Urothelium cell line (cell line): ENCODE measurements at regions not wholly inside any gene's neighbourhood (a gene's known extent, or its start where the extent isn't known, plus 50 kb on each side); places are given as distances from the start of the nearest gene placed in this dataset.
A peak's percentile ranks its signal among the peaks of the same experiment; 100 is the strongest.
"Not testable (repeated sequence)": the region's sequence is repeated elsewhere in the genome, so short reads cannot be mapped to it uniquely, and the experiment has no call there.

Source experiments
- DNase-seq: peaks from one replicate; pipeline ENCODE4 v3.0.0; 2011; ENCODE audit warnings: low spot score, mixed read lengths
- FAIRE-seq: peaks from 2 replicates; lab custom pipeline; 2011; peaks lifted over from hg19 to GRCh38; lab: Jason Lieb, UNC

DNA sequence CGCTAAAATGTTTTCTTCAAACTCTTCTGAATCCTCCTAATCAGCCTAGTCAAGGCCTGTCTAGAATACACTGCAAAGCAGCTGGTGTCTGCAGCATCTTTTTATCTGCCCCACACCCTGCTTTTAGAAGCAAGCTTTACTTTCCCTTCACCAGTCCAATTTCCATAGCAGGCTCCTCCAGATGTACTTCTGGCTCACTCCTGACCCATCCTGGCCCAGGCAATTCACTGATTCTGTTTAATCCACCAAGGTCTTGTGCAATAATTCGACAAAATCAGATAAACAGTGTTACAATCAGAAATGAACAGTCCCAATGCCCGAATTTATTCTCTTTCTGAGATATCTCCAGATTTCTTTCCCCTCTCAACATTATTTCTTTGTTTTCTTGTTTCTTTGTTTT, 415.2 kb upstream of the SGCG start:
- DNase-seq = no peak
- FAIRE-seq = no peak

DNA sequence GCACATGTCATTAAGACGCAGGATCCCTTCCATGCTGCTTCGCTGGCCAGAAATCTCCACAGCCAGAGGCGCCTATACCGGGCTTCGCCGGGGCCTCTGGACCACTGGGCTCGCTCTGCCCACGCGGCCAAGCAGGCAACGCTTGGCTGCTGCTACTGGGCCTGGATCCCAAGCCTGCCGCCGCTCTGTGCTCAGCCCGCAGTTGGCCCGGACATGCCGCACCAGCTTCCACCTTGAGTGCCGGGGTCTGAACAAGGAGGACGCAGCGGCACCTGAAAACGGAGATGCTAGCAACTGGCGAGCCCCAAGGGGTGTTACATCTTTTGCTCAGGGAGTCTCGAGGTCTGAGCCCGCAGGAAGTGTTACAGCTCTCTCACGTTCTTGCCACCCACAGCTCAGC, 409.9 kb upstream of the SGCG start:
- no peak for FAIRE-seq
- no peak for DNase-seq

DNA sequence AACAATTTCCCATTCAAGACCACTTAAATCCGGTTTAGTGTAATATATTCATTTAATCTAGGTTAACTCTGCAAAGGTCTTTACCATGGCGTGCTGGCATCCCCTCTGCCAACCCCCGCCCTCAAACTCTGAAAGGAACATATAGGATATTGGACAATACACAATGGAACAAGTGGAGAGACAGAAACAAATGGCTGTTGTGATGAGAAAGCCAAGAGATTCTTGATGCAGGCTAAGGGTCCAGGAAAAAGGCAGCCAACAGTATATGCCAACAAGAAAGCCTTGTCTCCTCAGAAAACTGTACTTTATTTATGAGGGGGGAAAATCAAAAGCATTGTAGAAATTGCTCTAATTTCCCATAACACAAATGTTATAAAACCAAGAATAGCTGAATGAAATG, 407.3 kb upstream of the SGCG start:
- DNase-seq = no peak
- FAIRE-seq = no peak

DNA sequence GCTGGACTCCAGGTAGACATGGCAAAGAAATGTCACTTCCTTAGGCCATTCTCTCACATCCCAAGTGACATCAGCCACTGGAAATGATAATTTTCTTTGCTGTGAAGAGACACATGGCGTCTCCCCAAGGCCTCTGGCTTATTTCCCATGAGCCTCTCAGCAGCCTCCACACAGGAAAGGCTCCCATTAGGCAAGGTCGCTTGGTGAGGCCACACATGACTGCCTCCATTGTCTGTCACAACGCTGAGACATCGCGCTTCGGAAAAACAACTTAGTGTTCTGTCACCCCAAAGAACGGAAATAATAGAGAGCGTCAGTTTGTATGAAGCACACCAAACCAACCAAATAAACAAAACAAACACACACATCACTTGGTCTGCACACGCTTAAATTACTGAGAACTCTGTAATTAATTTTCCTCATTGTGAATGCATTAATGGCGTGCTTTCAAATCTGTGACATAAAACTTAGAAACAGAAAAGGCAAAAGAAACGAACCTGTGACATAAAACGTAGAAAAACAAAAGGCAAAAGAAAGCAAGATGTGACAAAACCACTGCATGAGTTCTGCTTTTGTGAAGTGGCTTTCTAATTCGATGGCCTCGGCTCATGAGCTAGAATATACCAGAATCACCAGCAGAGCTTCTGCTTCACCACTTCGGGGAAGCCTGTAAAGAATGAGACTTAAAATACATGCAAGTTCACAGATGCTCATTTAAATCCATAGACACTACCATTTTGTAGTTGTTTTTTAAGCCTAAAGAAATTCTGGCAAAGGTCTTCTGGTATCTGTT, 404.2 kb upstream of the SGCG start:
- FAIRE-seq = no peak
- no peak for DNase-seq

DNA sequence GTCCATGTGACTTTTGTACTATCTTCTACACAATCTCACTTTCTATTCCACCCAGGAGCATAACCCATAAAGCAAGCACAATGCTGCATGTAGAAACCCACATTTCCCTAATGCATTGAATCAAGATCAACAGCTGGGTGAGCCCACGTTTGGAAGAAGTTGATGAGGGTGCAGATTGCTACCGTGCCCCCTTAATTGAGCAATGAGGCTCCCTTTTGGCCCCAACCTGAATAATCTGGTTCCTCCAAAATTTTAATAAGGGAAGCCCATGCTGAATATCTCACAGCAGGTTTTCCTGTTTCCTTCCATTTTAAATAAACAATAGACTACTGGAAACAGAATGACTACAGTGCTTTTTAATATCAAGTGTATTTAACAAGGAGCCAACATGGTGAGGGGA, 403.6 kb upstream of the SGCG start:
- FAIRE-seq = no peak

DNA sequence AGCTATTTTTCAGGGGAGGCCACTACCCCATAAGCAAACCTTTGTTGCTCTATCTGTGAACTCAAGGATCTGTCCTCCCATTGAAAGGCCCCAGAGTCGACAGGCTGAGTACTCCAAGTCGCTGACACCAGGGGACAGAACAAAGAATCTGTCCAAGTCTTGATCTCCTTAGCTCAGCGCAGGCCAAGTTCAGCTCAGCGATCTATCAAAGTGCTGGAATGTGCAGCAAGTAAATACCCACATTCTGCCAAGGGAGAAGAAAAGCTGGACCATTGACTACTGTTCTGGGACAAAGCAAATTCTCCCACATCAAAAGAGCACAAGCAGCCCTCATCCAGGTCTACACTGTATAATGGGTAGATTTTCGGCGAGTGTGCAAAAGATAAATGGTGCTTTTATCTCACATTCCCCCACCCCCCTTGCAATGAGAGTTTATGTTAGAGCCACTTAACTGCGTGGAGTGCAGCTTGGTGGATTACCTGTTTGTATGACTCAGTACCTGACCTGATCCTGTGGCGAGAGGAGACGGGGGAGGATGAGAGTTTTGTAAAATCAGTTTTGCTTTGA, 391.7 kb upstream of the SGCG start:
- DNase-seq (peak; percentile 6), FAIRE-seq (no peak)

More for the DNA sequence above, 403.6 kb upstream of the SGCG start:
- DNase-seq = no peak

DNA sequence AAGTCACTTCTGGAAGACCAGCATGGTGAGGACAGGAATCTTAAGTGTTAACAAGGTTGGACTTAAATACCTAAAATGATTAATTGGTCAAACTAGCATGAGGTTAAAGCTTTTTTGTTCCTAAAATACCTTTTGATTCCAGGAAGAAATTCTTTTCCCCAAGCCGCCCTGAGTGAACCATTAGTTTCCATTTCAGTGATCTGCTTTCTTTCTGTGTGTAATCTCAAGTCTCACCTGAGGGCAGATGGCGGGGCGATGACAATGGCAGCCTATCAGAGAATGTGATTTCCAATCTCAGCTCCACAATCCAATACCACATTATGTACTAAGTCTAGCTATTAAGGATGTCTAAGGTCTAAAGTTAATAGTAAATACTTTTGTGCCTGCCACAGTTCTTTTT, 390.9 kb upstream of the SGCG start:
- no peak for DNase-seq

DNA sequence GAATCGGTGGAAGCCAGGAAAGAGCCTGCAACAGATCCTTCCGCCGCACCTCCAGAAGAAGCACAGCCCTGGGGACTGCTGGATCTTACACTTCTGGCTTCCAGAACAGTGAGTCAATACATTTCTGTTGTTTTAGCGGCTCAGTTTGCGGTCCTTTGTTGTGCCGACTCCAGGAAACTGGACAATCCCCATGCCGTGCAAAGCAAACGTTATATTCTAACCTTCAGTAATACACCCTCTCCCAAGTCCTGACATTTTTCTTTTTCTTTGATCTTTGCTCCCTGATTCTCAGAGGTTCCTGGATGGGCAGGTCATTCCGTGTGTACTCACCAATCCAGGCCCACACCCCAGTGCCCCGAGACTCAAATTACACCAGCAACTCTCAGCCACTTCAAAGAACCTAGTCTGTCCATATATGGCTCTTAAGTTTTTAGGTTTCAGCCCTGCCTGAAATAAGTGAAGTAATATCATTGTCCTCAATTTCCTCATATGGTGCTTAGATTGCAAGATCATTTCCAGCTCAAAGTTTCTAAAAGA, 387.1 kb upstream of the SGCG start:
- DNase-seq (peak; percentile 25), FAIRE-seq (no peak)

More for the DNA sequence above, 390.9 kb upstream of the SGCG start:
- FAIRE-seq = no peak

DNA sequence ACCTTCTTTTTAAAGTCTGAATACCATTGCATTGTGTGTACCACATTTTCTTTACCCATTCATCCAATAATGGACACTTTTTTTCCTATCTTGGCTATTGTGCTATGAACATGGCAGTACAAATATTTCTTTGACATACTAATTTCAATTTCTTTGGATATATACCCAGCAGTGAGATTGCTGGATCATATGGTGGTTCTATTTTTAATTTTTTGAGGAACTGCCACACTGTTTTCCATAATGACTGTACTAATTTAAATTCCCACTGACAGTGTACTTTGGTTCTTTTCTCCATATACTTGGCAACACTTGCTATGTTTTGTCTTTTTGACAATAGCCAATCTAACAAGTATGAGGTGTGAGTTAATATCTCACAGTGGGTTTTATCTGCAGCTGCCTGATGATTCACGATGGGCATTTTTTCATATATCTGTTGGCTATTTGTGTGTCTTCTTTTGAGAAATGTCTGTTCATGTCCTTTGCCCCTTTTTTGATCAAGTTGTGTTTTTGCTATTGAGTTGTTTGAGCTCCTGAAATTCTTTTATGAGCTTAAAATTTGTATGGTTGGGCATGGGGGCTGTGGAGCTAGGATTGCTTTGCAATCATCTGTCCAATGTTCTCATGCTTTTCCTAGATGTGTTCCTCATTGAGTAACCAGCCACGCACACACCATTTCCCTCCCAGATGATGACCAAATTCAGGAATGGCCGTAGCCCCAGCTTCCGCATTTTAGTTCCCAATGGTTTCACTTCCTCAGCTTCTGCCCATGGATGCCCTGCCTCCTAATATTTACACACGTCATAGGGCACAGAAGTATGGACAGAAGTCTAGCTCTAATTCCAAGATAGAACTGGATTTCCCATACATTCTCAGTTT, 380.0 kb upstream of the SGCG start:
- DNase-seq (no peak), FAIRE-seq (no peak)

DNA sequence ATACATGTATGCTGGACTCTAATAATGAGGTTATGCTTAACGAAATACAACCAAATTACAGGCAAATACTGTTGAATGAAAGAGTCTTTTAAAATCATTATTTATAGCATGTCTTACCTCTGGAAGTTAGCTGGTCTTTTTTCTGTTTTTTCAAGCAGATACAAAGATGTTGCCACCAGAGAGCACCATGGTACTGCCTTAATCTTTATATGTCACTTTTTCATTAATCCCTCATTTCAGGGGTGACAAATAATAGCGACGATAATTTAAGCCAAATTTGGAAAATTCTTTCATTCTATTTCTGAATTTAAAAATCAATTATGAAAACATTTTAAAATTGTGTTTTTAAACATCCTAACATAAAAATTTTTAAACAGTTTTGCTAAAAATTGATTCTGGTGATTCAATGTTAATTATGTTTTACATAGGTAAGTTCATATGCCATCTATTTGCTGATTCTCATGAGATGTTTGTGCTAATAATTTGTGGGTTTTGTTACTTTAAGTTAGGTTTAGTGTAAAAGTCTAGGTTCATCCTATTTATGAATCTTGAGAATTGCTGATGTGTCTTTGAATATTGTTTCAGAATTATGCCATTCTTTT, 379.3 kb upstream of the SGCG start:
- FAIRE-seq (no peak), DNase-seq (no peak)

DNA sequence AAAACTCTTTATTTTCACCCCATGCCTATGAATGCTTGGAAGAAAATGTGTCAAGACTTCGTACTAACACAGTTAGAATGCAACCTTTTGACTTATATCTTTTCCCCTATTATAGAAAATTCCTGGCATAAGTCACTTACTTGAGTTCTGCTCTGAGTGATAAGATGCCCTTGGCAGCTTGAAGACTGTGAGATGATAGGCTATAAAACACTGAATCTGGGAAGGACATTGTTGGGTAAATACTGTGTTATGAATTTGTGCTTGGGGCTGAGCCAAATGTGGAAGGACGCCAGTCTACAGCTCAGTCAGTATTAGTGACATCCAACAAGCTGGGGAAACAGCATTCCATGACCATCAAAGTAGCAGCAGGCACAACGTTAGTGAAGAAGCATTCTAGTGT, 368.0 kb upstream of the SGCG start:
- DNase-seq = no peak
- no peak for FAIRE-seq

DNA sequence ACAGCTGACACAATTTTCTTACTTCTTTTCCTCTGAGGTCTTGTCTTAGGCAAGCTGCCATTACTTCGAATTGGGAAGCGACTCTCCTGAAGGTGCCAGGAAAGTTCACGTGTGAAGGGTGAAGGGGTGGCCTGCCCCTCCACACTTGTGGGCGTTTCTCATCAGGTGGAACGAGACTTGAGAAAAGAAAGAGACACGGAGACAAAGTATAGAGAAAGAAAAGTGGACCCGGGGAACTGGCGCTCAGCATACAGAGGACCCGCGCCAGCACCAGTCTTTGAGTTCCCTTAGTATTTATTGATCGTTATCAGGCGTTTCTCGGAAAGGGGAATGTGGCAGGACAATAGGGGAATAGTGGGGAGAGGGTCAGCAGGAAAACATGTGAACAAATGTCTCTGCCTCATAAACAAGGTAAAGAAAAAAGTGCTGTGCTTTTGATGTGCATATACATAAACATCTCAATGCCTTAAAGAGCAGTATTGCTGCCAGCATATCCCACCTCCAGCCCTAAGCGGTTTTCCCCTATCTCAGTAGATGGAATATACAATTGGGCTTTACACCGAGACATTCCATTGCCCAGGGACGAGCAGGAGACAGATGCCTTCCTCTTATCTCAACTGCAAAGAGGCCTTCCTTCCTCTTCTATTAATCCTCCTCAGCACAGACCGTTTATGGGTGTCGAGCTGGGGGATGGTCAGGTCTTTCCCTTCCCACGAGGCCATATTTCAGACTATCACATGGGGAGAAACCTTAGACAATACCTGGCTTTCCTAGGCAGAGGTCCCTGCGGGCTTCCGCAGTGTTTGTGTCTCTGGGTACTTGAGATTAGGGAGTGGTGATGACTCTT, 367.0 kb upstream of the SGCG start:
- not testable (repeated sequence) for DNase-seq, FAIRE-seq

DNA sequence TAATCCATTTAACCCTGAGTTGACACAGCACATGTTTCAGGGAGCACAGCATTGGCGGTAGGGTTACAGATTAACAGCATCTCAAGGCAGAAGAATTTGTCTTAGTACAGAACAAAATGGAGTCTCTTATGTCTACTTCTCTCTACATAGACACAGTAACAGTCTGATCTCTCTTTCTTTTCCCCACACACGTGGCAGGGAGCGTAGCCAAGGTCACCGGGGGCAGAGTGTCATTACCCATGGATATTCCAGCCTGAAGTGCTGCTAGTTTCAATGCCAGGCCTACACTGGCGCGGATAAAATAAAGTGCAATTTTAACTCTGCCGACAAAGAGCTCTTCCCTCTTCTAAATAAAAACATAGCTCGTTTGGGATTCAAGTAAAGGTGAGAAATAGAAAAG, 366.3 kb upstream of the SGCG start:
- not testable (repeated sequence) for FAIRE-seq, DNase-seq

DNA sequence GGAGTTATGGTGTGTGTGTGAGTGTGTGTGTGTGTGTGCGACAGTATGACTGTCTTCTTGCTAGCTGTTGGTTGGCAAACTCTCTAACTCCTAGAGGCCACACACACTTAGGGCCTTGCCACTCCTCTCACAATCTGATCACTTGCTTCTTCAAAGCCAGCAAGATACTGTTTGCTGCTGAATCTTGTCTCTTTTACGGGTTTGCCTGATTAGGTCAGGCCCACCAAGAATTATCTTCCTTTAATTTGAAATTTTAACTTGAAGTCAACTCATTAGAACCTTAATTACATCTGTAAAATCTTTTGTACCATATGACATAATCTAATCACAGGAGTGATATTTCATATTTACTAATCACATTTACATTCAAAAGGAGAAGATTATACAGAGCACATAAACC, 359.2 kb upstream of the SGCG start:
- no peak for FAIRE-seq
- DNase-seq = no peak

DNA sequence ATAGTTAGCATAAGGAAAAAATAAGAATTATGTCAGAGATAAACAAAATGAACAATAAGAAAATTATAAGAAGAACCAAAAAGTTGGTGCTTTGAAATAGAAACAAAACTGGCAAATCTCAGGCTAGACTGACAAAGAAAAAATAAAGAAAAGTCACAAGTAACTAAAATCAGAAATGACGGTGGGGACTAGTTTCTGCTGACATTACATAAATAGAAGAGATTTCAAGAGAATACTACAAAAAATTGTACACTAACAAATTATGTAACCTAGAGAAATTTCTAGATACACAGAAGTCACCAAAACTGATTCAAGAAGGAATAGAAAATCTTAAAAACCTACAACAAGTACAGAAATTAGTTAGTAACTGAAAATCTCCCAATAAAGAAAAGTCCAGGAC, 355.6 kb upstream of the SGCG start:
- DNase-seq (no peak), FAIRE-seq (no peak)

DNA sequence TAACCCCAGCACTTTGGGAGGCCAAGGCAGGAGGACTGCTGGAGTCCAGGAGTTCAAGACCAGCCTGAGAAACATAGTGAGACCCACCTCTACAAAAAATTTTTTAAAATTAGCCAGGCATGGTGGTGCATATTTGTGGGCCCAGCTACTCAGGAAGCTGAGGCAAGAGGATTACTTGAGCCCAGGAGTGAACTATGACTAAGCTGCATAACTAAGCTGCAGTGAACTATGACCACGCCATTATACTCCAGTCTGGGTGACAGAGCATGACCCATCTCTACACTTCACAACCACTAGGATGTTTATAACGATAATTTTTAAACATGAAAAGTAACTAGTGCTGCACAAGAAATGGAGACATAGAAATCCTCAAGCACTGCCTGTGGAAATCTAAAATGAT, 352.7 kb upstream of the SGCG start:
- DNase-seq = no peak
- no peak for FAIRE-seq

DNA sequence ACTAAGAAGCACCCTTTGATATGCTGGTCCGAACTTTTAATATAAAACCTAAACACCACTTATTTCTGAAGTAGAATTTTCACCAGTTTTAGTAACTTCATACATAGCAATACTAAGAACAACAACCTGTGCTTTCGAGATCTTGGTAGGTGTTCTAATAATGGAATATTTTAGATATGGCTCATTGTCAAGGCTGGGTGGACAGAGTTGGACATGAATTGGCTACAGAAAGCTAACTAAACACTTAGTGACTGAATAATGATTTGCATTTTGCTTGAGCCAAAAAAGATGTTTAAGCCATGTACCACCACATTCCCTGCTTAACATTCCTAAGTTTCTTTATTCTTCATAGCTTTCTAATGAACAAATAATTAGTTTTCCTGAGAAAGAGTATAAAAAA, 344.3 kb upstream of the SGCG start:
- no peak for FAIRE-seq

DNA sequence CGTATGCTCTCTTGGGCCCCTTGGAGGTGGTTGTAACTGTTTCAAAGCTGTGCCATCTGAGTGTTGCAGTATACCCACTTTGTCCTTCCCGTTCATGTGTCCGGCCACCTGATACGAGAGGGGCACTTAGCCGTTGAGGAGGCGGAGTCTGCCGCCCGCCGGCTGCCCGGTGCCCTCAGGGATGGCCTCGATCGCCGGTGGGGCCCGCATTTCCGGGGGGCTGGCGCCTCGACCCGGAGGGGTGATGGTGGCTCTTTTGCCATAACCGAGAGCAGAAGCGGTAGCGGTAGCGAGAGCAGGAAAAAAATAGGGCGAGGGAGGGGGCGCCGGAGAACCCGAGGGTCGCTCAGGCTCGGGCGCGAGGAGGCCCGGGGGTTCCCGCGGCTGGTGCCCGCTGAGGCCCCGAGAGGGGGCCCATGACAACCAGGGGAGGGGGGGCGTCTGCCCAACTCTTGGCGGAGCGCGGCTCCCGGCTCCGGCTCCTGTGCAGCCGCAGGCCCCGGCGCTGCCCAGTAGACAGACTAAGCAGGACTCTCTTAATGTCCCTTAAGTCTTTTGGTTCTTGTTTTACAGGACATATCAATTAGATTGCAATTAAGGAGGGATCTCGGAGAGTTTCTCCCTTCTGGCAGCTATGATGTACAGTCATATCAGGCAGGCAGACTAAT, 342.7 kb upstream of the SGCG start:
- FAIRE-seq (no peak), DNase-seq (peak; percentile 4)

More for the DNA sequence above, 344.3 kb upstream of the SGCG start:
- no peak for DNase-seq
